KMS-11 (cell line): ENCODE measurements at regions not wholly inside any gene's neighbourhood (a gene's known extent, or its start where the extent isn't known, plus 50 kb on each side); places are given as distances from the start of the nearest gene placed in this dataset.

Experiments used
- H2AFZ ChIP-seq: fragments of 200-600 bp; sonication (generic); 2 replicates; pipeline ENCODE4 v1.6.1; 2016; ENCODE audit warnings: antibody characterized with exemption, mixed run types, low read depth
- H3K27ac ChIP-seq: fragments of 200-600 bp; sonication (generic); 2 replicates; pipeline ENCODE4 v1.6.1; 2016; ENCODE audit warnings: mild to moderate bottlenecking, mixed run types
- H3K27me3 ChIP-seq: fragments of 200-600 bp; sonication (generic); 2 replicates; pipeline ENCODE4 v1.6.1; 2017; ENCODE audit warnings: mild to moderate bottlenecking, low read depth, mixed run types, moderate library complexity; ENCODE audit not compliant: insufficient read depth
- H3K36me3 ChIP-seq: fragments of 200-600 bp; sonication (generic); 2 replicates; pipeline ENCODE4 v1.6.1; 2017; ENCODE audit warnings: mild to moderate bottlenecking, mixed run types; ENCODE audit not compliant: insufficient read depth
- H3K4me1 ChIP-seq: fragments of 200-600 bp; sonication (generic); 2 replicates; pipeline ENCODE4 v1.6.1; 2016; ENCODE audit warnings: mild to moderate bottlenecking, low read depth, mixed run types; ENCODE audit not compliant: poor library complexity, severe bottlenecking
- H3K4me2 ChIP-seq: fragments of 200-600 bp; sonication (generic); 2 replicates; pipeline ENCODE4 v1.7.0; 2016; ENCODE audit warnings: mild to moderate bottlenecking, mixed run types
- H3K4me3 ChIP-seq: fragments of 200-600 bp; sonication (generic); IDR thresholded peaks from 2 replicates; pipeline ENCODE4 v1.6.1; 2017; ENCODE audit warnings: low read depth, low read length, mixed read lengths; ENCODE audit not compliant: insufficient read depth
- H3K79me2 ChIP-seq: fragments of 200-600 bp; sonication (generic); 2 replicates; pipeline ENCODE4 v1.6.1; 2016; ENCODE audit warnings: low read depth, mixed run types; ENCODE audit not compliant: insufficient read depth
- H3K9ac ChIP-seq: fragments of 200-600 bp; sonication (generic); 2 replicates; pipeline ENCODE4 v1.6.1; 2016; ENCODE audit warnings: mild to moderate bottlenecking, mixed run types
- H4K20me1 ChIP-seq: fragments of 200-600 bp; sonication (generic); 2 replicates; pipeline ENCODE4 v1.6.1; 2016; ENCODE audit warnings: mild to moderate bottlenecking, mixed run types; ENCODE audit not compliant: insufficient read depth
- CTCF ChIP-seq: fragments of 200-600 bp; sonication (generic); conservative IDR thresholded peaks from 2 replicates; pipeline ENCODE4 v1.6.1; 2017; ENCODE audit warnings: low read depth, mild to moderate bottlenecking, antibody characterized with exemption, low read length, moderate library complexity, mixed read lengths

- Histone ChIP-seq H4K20me1 (no peaks in the 10 kb centered on the region), H3K4me2 (no peak overlapping the region), H3K27me3 (no peaks in the 10 kb centered on the region), H2AFZ (no peak overlapping the region), H3K27ac (no peak overlapping the region), H3K4me3 (no peak overlapping the region), H3K4me1 (peaks cover 4% of the 10 kb centered on the region), H3K79me2 (no peaks in the 10 kb centered on the region), H3K9ac (no peak overlapping the region), H3K36me3 (no peaks in the 10 kb centered on the region)
- TF ChIP-seq CTCF, result no peak
Observed at GRCh38 chr5:143972068-143972467, 160.1 kb downstream of the HMHB1 start.

DNA sequence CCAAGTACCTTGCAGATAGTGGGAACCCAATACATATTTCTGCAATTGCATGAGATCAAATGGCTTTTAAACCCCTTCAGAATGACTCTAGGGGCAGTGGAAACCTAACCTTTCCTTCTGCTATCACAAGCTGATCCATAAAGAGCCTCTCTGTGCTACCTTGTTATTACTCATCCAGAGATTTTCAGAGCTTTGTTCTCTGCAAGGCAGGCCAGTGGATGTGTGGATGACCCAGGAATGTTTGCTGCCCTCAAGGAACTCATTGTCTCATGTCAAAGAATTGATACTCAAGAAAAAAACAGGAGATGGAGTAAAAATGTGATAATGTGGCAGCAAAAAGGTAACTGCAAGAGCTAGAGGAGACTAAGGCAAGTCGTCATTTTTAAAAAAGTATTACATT lies 164.1 kb downstream of the HMHB1 start:
- no peak overlapping the region for H2AFZ ChIP-seq
- TF ChIP-seq CTCF, result no peak
- no peaks in the 10 kb centered on the region; the same call in 1 of the 2 replicates for H4K20me1 ChIP-seq
- peaks cover 20% of the 10 kb centered on the region for H3K4me1 ChIP-seq
- H3K27me3 ChIP-seq, result no peaks in the 10 kb centered on the region
- H3K36me3 ChIP-seq, result no peaks in the 10 kb centered on the region
- H3K4me3 ChIP-seq, result no peak overlapping the region
- no peak overlapping the region for H3K4me2 ChIP-seq
- H3K9ac ChIP-seq, result no peak overlapping the region
- H3K79me2 ChIP-seq, result no peaks in the 10 kb centered on the region
- no peak overlapping the region for H3K27ac ChIP-seq

DNA sequence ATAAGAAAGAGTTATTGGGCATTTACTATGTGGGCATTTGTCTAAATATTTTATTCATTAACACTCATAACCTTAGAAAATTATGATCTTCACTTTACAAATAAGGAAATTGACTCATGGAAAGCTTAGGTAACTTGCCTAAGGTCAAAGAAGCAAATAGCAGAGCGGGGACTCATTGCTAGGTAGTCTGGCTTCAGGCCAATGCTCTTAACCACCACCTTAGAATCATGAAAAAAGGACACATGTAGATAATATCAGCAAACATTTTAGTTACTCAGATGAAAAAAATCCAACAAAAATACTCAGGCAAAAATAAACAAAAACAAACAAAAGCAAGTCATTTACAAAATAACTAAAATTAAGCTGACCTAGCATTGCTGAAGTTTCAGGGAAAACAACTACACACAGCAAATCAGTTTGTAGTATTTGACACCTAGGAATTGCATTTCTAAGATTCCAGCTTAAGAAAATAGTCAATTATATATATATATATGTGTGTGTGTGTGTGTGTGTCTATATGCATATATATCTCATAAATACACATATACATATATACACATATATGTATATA lies 166.0 kb downstream of the HMHB1 start:
- no peak overlapping the region for H2AFZ ChIP-seq
- no peak for TF ChIP-seq CTCF
- no peak overlapping the region for H3K4me3 ChIP-seq
- no peaks in the 10 kb centered on the region; the same call in 1 of the 2 replicates for H4K20me1 ChIP-seq
- H3K27me3 ChIP-seq, result no peaks in the 10 kb centered on the region
- H3K36me3 ChIP-seq, result no peaks in the 10 kb centered on the region
- no peaks in the 10 kb centered on the region for H3K79me2 ChIP-seq
- peaks cover 20% of the 10 kb centered on the region for H3K4me1 ChIP-seq
- no peak overlapping the region for H3K4me2 ChIP-seq
- H3K27ac ChIP-seq, result no peak overlapping the region
- H3K9ac ChIP-seq, result no peak overlapping the region

- no peaks in the 10 kb centered on the region for H3K36me3 ChIP-seq
- H3K4me3 ChIP-seq, result no peak overlapping the region
- H3K79me2 ChIP-seq, result no peaks in the 10 kb centered on the region
- H3K4me1 ChIP-seq, result peaks cover 20% of the 10 kb centered on the region
- no peak overlapping the region for H3K9ac ChIP-seq
- no peaks in the 10 kb centered on the region; the same call in 1 of the 2 replicates for H4K20me1 ChIP-seq
- H2AFZ ChIP-seq, result peak overlapping the region; percentile 66
- no peak for TF ChIP-seq CTCF
- H3K27ac ChIP-seq, result peak overlapping the region; percentile 29
- H3K4me2 ChIP-seq, result peak overlapping the region; percentile 52
- no peaks in the 10 kb centered on the region for H3K27me3 ChIP-seq
Observed at GRCh38 chr5:143979044-143979690, 167.2 kb downstream of the HMHB1 start.
